Stimulated activated naive B cell treated with anti-CD40 and anti-IgM and Interleukin-4, amounts not matched to agents 10 μg/mL and 1 μg/mL and 100 μg/mL, for 72 hours (primary cell): ENCODE measurements at regions not wholly inside any gene's neighbourhood (a gene's known extent, or its start where the extent isn't known, plus 50 kb on each side); places are given as distances from the start of the nearest gene placed in this dataset.

Source experiments
- ATAC-seq, 2 donors: fragments of 150-1000 bp; cut with Tn5 transposase; replicated peaks; 2 replicates each; pipeline ENCODE4 v1.10.0; 2021; ENCODE audit warnings: moderate library complexity in 1 of 2
- DNase-seq: peaks from one replicate; pipeline ENCODE4 v3.0.0; 2021
- H3K27ac Mint-ChIP-seq: one replicate; pipeline ENCODE4 v1.8.0; 2022; ENCODE audit warnings: mild to moderate bottlenecking, mixed read lengths
- H3K27me3 Mint-ChIP-seq, 2 donors: one replicate each; pipeline ENCODE4 v1.8.0; 2022; ENCODE audit warnings: mixed read lengths in 2 of 2
- H3K36me3 Mint-ChIP-seq, 2 donors: one replicate each; pipeline ENCODE4 v1.8.0; 2022; ENCODE audit warnings: mixed read lengths in 2 of 2, mild to moderate bottlenecking in 1 of 2
- H3K4me1 Mint-ChIP-seq, 2 donors: one replicate each; pipeline ENCODE4 v1.8.0; 2022; ENCODE audit warnings: mixed read lengths in 2 of 2, mild to moderate bottlenecking in 1 of 2
- H3K4me3 Mint-ChIP-seq, 2 donors: one replicate each; pipeline ENCODE4 v1.8.0; 2022; ENCODE audit warnings: mild to moderate bottlenecking in 2 of 2, mixed read lengths in 2 of 2, moderate library complexity in 1 of 2
- H3K9me3 Mint-ChIP-seq, 2 donors: one replicate each; pipeline ENCODE4 v1.8.0; 2022; ENCODE audit warnings: mixed read lengths in 2 of 2, mild to moderate bottlenecking in 1 of 2

- Mint-ChIP-seq H3K4me1 (peaks cover 22 to 31% of the 10 kb centered on the region in 2 donors), H3K9me3 (peaks cover 3 to 4% of the 10 kb centered on the region in 2 donors), H3K27me3 (peaks cover 0 to 5% of the 10 kb centered on the region in 2 donors), H3K27ac (no peak overlapping the region), H3K36me3 (peaks cover 4 to 7% of the 10 kb centered on the region in 2 donors), H3K4me3 (no peak overlapping the region)
- ATAC-seq: no peak
- DNase-seq: no peak
Measured at GRCh38 chr6:170085475-170086401, 205.1 kb downstream of the DLL1 start.

- no peak for ATAC-seq
Measured at GRCh38 chr6:170084166-170084730, 206.6 kb downstream of the DLL1 start.

GRCh38 chr6:170083236-170084051 lies 207.4 kb downstream of the DLL1 start:
- Mint-ChIP-seq H3K27ac (peak overlapping the region; percentile 31), H3K9me3 (peaks cover 4 to 8% of the 10 kb centered on the region in 2 donors), H3K4me1 (peaks cover 7 to 8% of the 10 kb centered on the region in 2 donors), H3K36me3 (peaks cover 7 to 8% of the 10 kb centered on the region in 2 donors), H3K4me3 (no peak overlapping the region), H3K27me3 (peaks cover 11 to 14% of the 10 kb centered on the region in 2 donors)
- DNase-seq: no peak
- ATAC-seq: no peak

More at GRCh38 chr6:170084166-170084730, 206.6 kb downstream of the DLL1 start:
- no peak for DNase-seq
- H3K27me3 Mint-ChIP-seq: peaks cover 7 to 14% of the 10 kb centered on the region in 2 donors
- no peak overlapping the region for H3K27ac Mint-ChIP-seq
- H3K4me3 Mint-ChIP-seq: no peak overlapping the region
- peaks cover 3 to 4% of the 10 kb centered on the region in 2 donors for H3K9me3 Mint-ChIP-seq
- H3K36me3 Mint-ChIP-seq: peaks cover 4 to 7% of the 10 kb centered on the region in 2 donors
- H3K4me1 Mint-ChIP-seq: peaks cover 8 to 16% of the 10 kb centered on the region in 2 donors

GRCh38 chr6:170082531-170083187 lies 208.2 kb downstream of the DLL1 start:
- Mint-ChIP-seq H3K27ac (peak overlapping the region; percentile 14), H3K27me3 (peaks cover 11 to 14% of the 10 kb centered on the region in 2 donors), H3K4me3 (no peak overlapping the region), H3K9me3 (peaks cover 4% of the 10 kb centered on the region in 2 donors), H3K36me3 (peaks cover 4% of the 10 kb centered on the region in 2 donors), H3K4me1 (peaks cover under 1 to 3% of the 10 kb centered on the region in 2 donors)
- DNase-seq (no peak), ATAC-seq (peak; percentile 64 to 77)

GRCh38 chr6:170082067-170082466 lies 208.8 kb downstream of the DLL1 start:
- Mint-ChIP-seq H3K9me3 (peaks cover 4% of the 10 kb centered on the region in 2 donors), H3K4me3 (no peak overlapping the region)

GRCh38 chr6:170081556-170081955 lies 209.3 kb downstream of the DLL1 start:
- no peak overlapping the region for H3K27ac Mint-ChIP-seq
- H3K4me3 Mint-ChIP-seq: no peak overlapping the region
- H3K9me3 Mint-ChIP-seq: peaks cover 2 to 4% of the 10 kb centered on the region in 2 donors
- DNase-seq: no peak
- H3K36me3 Mint-ChIP-seq: peaks cover 0 to 4% of the 10 kb centered on the region in 2 donors
- H3K4me1 Mint-ChIP-seq: peaks cover 0 to 3% of the 10 kb centered on the region in 2 donors
- ATAC-seq: no peak
- H3K27me3 Mint-ChIP-seq: peaks cover 11 to 14% of the 10 kb centered on the region in 2 donors

More at GRCh38 chr6:170082067-170082466, 208.8 kb downstream of the DLL1 start:
- Mint-ChIP-seq H3K4me1 (peaks cover 0 to 3% of the 10 kb centered on the region in 2 donors), H3K36me3 (peaks cover 4% of the 10 kb centered on the region in 2 donors), H3K27me3 (peaks cover 11 to 14% of the 10 kb centered on the region in 2 donors), H3K27ac (no peak overlapping the region)
- ATAC-seq: no peak
- DNase-seq: no peak

GRCh38 chr6:170080828-170081371 lies 210.0 kb downstream of the DLL1 start:
- H3K27ac Mint-ChIP-seq: no peak overlapping the region
- H3K9me3 Mint-ChIP-seq: peaks cover 2 to 4% of the 10 kb centered on the region in 2 donors
- DNase-seq (no peak), ATAC-seq (no peak)
- H3K27me3 Mint-ChIP-seq: peaks cover 11 to 14% of the 10 kb centered on the region in 2 donors
- H3K36me3 Mint-ChIP-seq: peaks cover 0 to 4% of the 10 kb centered on the region in 2 donors
- peaks cover 0 to 3% of the 10 kb centered on the region in 2 donors for H3K4me1 Mint-ChIP-seq
- no peak overlapping the region for H3K4me3 Mint-ChIP-seq

GRCh38 chr6:170080169-170080827 lies 210.6 kb downstream of the DLL1 start:
- ATAC-seq (no peak), DNase-seq (no peak)
- H3K4me1 Mint-ChIP-seq: peaks cover 0 to 3% of the 10 kb centered on the region in 2 donors
- peaks cover 0 to 4% of the 10 kb centered on the region in 2 donors for H3K36me3 Mint-ChIP-seq
- peaks cover 2 to 4% of the 10 kb centered on the region in 2 donors for H3K9me3 Mint-ChIP-seq
- no peak overlapping the region for H3K27ac Mint-ChIP-seq
- H3K27me3 Mint-ChIP-seq: peaks cover 11 to 14% of the 10 kb centered on the region in 2 donors
- H3K4me3 Mint-ChIP-seq: no peak overlapping the region

GRCh38 chr6:170076466-170077165 lies 214.3 kb downstream of the DLL1 start:
- no peak for DNase-seq
- no peak for ATAC-seq
- Mint-ChIP-seq H3K9me3 (peaks cover 2 to 4% of the 10 kb centered on the region in 2 donors), H3K27me3 (peaks cover 16 to 25% of the 10 kb centered on the region in 2 donors), H3K4me3 (no peak overlapping the region), H3K4me1 (no peaks in the 10 kb centered on the region), H3K36me3 (peaks cover 0 to 4% of the 10 kb centered on the region in 2 donors), H3K27ac (no peak overlapping the region)

GRCh38 chr6:170075659-170076223 lies 215.1 kb downstream of the DLL1 start:
- no peak for ATAC-seq
- no peak overlapping the region for H3K4me3 Mint-ChIP-seq
- no peak overlapping the region for H3K27ac Mint-ChIP-seq
- no peak for DNase-seq
- peaks cover 16 to 29% of the 10 kb centered on the region in 2 donors for H3K27me3 Mint-ChIP-seq
- H3K4me1 Mint-ChIP-seq: no peaks in the 10 kb centered on the region
- H3K36me3 Mint-ChIP-seq: peaks cover 0 to 4% of the 10 kb centered on the region in 2 donors
- peaks cover 2 to 4% of the 10 kb centered on the region in 2 donors for H3K9me3 Mint-ChIP-seq

- H3K4me3 Mint-ChIP-seq: no peak overlapping the region
- ATAC-seq (no peak), DNase-seq (no peak)
Measured at GRCh38 chr6:170074907-170075306, 216.0 kb downstream of the DLL1 start.

GRCh38 chr6:170074435-170074834 lies 216.4 kb downstream of the DLL1 start:
- H3K4me1 Mint-ChIP-seq: no peaks in the 10 kb centered on the region
- peaks cover 0 to 4% of the 10 kb centered on the region in 2 donors for H3K36me3 Mint-ChIP-seq
- no peak for DNase-seq
- H3K4me3 Mint-ChIP-seq: no peak overlapping the region
- peaks cover 5 to 7% of the 10 kb centered on the region in 2 donors for H3K9me3 Mint-ChIP-seq
- ATAC-seq: no peak
- H3K27ac Mint-ChIP-seq: no peak overlapping the region
- peaks cover 14 to 27% of the 10 kb centered on the region in 2 donors for H3K27me3 Mint-ChIP-seq

More at GRCh38 chr6:170074907-170075306, 216.0 kb downstream of the DLL1 start:
- Mint-ChIP-seq H3K4me1 (no peaks in the 10 kb centered on the region), H3K36me3 (peaks cover 0 to 4% of the 10 kb centered on the region in 2 donors), H3K9me3 (peaks cover 4 to 6% of the 10 kb centered on the region in 2 donors), H3K27me3 (peaks cover 13 to 28% of the 10 kb centered on the region in 2 donors), H3K27ac (no peak overlapping the region)
